COLO829 (cell line): ENCODE measurements at regions not wholly inside any gene's neighbourhood (a gene's known extent, or its start where the extent isn't known, plus 50 kb on each side); places are given as distances from the start of the nearest gene placed in this dataset.
"Not testable (repeated sequence)": the region's sequence is repeated elsewhere in the genome, so short reads cannot be mapped to it uniquely, and the experiment has no call there.

Experiments used
- DNase-seq: peaks from one replicate; pipeline ENCODE4 v3.0.0; 2012; ENCODE audit warnings: low spot score

DNA sequence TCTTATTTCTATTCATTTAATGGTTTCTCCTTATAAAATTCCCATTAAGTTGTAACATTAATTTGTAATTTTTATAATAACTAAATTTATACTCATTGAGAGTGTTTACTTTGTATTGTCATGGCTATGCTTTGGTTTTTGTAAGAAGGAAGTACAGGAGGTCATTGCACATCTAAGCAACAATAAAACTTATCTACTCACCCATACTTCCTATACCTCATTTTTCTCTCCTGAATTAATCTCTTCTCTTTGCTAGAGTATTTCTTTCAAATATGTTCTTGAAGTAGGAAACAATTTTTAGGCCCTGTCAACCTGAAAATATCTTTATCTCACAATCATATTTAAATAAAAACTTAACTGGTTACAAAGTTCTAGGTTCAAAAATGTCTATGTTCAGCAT is 95.4 kb upstream of the WDR11 start:
- DNase-seq: no peak

- DNase-seq: no peak
Measured at GRCh38 chr10:120760253-120760652, 90.9 kb upstream of the WDR11 start.

- no peak for DNase-seq
Measured at GRCh38 chr10:120761951-120762350, 89.2 kb upstream of the WDR11 start.

GRCh38 chr10:120765226-120765803 is 85.8 kb upstream of the WDR11 start:
- DNase-seq: no peak

DNA sequence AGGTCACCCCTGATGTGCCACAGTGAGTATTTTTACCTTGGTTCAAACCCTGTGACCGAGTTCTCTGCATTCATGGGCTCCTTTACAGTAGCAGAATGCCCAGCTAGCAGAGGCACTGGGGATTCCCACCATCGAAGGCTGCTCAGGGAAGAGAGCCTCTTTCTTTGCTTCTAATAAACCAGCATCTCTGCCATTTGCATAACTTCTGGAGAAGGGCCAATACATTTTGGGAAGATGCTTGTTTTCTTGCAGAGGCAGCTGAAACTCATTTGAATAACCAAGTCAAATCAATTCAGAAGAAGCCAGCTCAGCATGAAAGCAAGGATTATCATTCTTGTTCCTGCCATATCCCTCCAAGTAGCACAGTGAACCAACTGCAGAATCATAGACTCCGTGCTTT is 82.9 kb upstream of the WDR11 start:
- no peak for DNase-seq

GRCh38 chr10:120770496-120770895 is 80.7 kb upstream of the WDR11 start:
- no peak for DNase-seq

- DNase-seq: no peak
Measured at GRCh38 chr10:120776442-120776841, 74.7 kb upstream of the WDR11 start.

- no peak for DNase-seq
Measured at GRCh38 chr10:120782336-120782735, 68.8 kb upstream of the WDR11 start.

DNA sequence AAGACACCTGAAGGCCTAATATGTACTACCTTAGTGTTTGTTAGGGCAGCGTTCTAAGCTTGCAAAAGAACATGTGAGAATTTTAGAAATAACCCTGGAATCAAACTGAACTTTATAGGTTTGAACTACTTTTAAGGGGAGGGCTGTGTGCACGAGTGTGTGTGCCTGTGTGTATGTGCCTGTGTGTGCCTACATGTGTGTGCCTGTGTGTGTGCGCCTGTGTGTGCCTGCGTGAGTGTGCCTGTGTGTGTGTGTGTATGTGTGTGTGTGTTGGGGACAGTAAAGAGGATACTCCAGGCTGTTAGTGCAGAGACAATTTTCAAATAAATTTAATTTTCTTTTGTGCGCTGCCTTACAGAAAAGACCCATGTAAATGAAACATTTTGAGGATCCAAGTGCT is 68.1 kb upstream of the WDR11 start:
- DNase-seq: no peak

- DNase-seq: no peak
Measured at GRCh38 chr10:120783867-120784266, 67.3 kb upstream of the WDR11 start.

GRCh38 chr10:120788771-120789170 is 62.4 kb upstream of the WDR11 start:
- no peak for DNase-seq

- no peak for DNase-seq
Measured at GRCh38 chr10:120789303-120790203, 61.6 kb upstream of the WDR11 start.

GRCh38 chr10:120791316-120791715 is 59.8 kb upstream of the WDR11 start:
- no peak for DNase-seq

- no peak for DNase-seq
Measured at GRCh38 chr10:120793088-120793487, 58.1 kb upstream of the WDR11 start.

DNA sequence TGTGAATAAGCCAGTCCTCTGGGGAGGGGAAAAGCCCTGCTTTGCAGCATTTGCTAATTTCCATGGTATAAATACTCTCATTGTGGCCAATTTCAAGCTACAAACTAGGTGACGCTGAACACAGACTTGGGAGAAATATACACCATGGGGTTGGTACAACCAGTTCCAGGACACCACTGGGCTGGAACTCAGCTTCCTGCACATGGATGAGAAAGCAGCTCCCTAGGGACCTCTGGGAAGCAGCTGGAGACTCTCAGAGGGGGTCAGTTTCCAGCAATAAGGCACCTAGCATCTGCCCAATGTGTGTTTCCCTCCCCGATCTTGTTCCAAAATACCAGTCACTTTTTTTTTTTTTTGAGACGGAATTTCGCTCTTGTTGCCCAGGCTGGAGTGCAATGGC is 56.8 kb upstream of the WDR11 start:
- no peak for DNase-seq

DNA sequence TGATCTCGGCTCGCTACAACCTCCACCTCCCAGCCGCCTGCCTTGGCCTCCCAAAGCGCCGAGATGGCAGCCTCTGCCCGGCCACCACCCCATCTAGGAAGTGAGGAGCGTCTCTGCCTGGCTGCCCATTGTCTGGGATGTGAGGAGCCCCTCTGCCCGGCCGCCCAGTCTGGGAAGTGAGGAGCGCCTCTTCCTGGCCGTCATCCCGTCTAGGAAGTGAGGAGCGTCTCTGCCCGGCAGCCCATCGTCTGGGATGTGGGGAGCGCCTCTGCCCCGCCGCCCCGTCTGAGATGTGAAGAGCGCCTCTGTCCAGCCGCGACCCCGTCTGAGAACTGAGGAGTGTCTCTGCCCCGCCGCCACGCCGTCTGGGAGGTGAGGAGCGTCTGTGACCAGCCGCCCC is 52.9 kb upstream of the WDR11 start:
- DNase-seq: not testable (repeated sequence)

GRCh38 chr10:120799849-120800248 is 51.3 kb upstream of the WDR11 start:
- no peak for DNase-seq

GRCh38 chr10:120800528-120801323 is 50.4 kb upstream of the WDR11 start:
- no peak for DNase-seq
